A673 (cell line): ENCODE measurements at regions not wholly inside any gene's neighbourhood (a gene's known extent, or its start where the extent isn't known, plus 50 kb on each side); places are given as distances from the start of the nearest gene placed in this dataset.

Experiments used
- BruUV-seq: library from RNA; stranded (reverse); fragments of 400-500 nt; replicated peaks from 2 replicates; lab custom pipeline; 2021; lab: Mats Ljungman, UMichigan
- CTCF ChIA-PET: fragments of 300-600 bp; sonication (Branson Sonifier 250); formaldehyde crosslinking; loops from one replicate; lab custom pipeline; 2022; ENCODE audit warnings: antibody characterized with exemption; lab: Charles Lee
- POLR2A ChIA-PET: fragments of 300-600 bp; sonication (Branson Sonifier 250); formaldehyde crosslinking; loops from one replicate; lab custom pipeline; 2022; ENCODE audit warnings: antibody characterized with exemption; ENCODE audit not compliant: low non-redundant PET; lab: Charles Lee
- DNase-seq: peaks from one replicate; pipeline ENCODE4 v3.0.0-alpha.2; 2015; ENCODE audit warnings: low spot score
- H3K27ac ChIP-seq: fragments of 200-600 bp; sonication (generic); 2 replicates; pipeline ENCODE4 v1.5.1; 2016; ENCODE audit warnings: mixed run types, low read depth, mild to moderate bottlenecking, mixed read lengths, antibody characterized with exemption, low read length; ENCODE audit not compliant: poor library complexity, severe bottlenecking
- H3K27me3 ChIP-seq: fragments of 200-600 bp; sonication (generic); replicated peaks from 2 replicates; pipeline ENCODE4 v1.6.1; 2017; ENCODE audit warnings: mixed run types, low read depth, mild to moderate bottlenecking, mixed read lengths, antibody characterized with exemption, low read length; ENCODE audit not compliant: insufficient read depth, poor library complexity
- H3K36me3 ChIP-seq: fragments of 200-600 bp; sonication (generic); 2 replicates; pipeline ENCODE4 v1.6.1; 2016; ENCODE audit warnings: mixed run types, mild to moderate bottlenecking, mixed read lengths, antibody characterized with exemption, low read length; ENCODE audit not compliant: insufficient read depth, poor library complexity, severe bottlenecking
- H3K4me1 ChIP-seq: fragments of 200-600 bp; sonication (generic); 2 replicates; pipeline ENCODE4 v1.6.1; 2017; ENCODE audit warnings: mixed run types, mild to moderate bottlenecking, mixed read lengths, antibody characterized with exemption, low read length; ENCODE audit not compliant: insufficient read depth, poor library complexity, severe bottlenecking
- H3K4me3 ChIP-seq: fragments of 200-600 bp; sonication (generic); 2 replicates; pipeline ENCODE4 v1.5.1; 2016; ENCODE audit warnings: low read depth, mixed run types, mild to moderate bottlenecking, mixed read lengths, low read length; ENCODE audit not compliant: poor library complexity, severe bottlenecking
- H3K9me3 ChIP-seq: fragments of 200-600 bp; sonication (generic); 2 replicates; pipeline ENCODE4 v1.6.1; 2016; ENCODE audit warnings: mixed run types, low read depth, mild to moderate bottlenecking, mixed read lengths, antibody characterized with exemption, low read length; ENCODE audit not compliant: poor library complexity, severe bottlenecking
- CTCF ChIP-seq: fragments of 300-800, 200-600 bp; sonication (generic); conservative IDR thresholded peaks from 2 replicates; pipeline ENCODE4 v1.5.1; 2017; ENCODE audit warnings: low read depth, mild to moderate bottlenecking, antibody characterized with exemption, low read length, moderate library complexity, mixed read lengths
- EZH2 ChIP-seq: fragments of 200-600 bp; sonication (generic); IDR thresholded peaks from 2 replicates; pipeline ENCODE4 v1.6.1; 2017; ENCODE audit warnings: borderline replicate concordance, low read depth, mild to moderate bottlenecking, mixed read lengths, antibody characterized with exemption, low read length; ENCODE audit not compliant: poor library complexity, severe bottlenecking
- intact Hi-C: fragments of 100-400 bp; cut with micrococcal nuclease; formaldehyde crosslinking; loops from one replicate; pipeline ENCODE4 v1.10.0; 2022; ENCODE audit not compliant: unreplicated experiment

GRCh38 chr15:25090073-25090733 is 135.4 kb downstream of the SNRPN start:
- ChIA-PET CTCF (no interaction called here), POLR2A (no interaction called here)
- no peak overlapping the region for H3K4me3 ChIP-seq
- TF ChIP-seq CTCF (no peak), EZH2 (no peak)
- intact Hi-C loops, result no loop called here
- H3K27me3 ChIP-seq, result no peaks in the 10 kb centered on the region
- no peaks in the 10 kb centered on the region for H3K4me1 ChIP-seq
- H3K9me3 ChIP-seq, result peaks cover 21% of the 10 kb centered on the region
- BruUV-seq, result no TSS peak
- no peak for DNase-seq
- no peak overlapping the region for H3K27ac ChIP-seq
- peaks cover 32% of the 10 kb centered on the region for H3K36me3 ChIP-seq

DNA sequence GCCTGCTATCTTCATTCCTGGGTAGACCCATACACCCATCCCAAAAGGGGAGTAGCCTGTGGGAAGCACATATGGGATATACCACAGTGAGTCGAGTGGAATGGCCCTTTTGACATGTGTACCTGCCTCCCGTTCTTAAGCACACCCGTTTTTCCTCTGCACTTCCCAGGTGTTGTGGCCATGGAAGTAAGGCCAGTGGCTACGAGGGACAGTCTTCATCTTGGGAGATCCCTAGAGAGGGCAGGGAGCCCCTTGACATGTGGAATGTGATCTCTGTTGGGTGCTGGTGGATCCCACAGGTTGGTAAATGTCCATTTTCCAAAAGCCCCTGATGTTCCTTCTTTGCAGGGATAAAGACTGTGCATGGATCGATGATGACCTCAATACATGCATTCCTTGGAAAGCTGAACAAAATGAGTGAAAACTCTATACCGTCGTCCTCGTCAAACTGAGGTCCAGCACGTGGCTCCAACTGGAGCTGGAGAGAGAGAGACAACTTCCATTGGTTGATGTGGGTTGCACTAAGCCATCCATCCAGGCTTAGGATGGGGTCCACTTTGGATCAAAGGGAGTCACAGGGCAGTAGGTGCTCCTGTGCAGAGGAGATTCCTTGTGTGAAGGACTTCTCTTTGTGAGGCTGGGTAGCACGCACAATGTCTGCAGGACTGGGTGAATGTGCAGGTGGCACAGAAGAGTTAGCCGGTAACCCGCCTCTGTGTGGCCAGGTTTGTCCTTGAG is 136.8 kb downstream of the SNRPN start:
- no peak for TF ChIP-seq CTCF
- no peak for TF ChIP-seq EZH2
- ChIA-PET CTCF (no interaction called here), POLR2A (no interaction called here)
- peaks cover 30% of the 10 kb centered on the region for H3K36me3 ChIP-seq
- H3K27ac ChIP-seq, result no peak overlapping the region
- H3K27me3 ChIP-seq, result no peaks in the 10 kb centered on the region
- no TSS peak for BruUV-seq
- intact Hi-C loops, result no loop called here
- DNase-seq, result no peak
- H3K4me1 ChIP-seq, result no peaks in the 10 kb centered on the region
- H3K4me3 ChIP-seq, result no peak overlapping the region
- H3K9me3 ChIP-seq, result peaks cover 23% of the 10 kb centered on the region

DNA sequence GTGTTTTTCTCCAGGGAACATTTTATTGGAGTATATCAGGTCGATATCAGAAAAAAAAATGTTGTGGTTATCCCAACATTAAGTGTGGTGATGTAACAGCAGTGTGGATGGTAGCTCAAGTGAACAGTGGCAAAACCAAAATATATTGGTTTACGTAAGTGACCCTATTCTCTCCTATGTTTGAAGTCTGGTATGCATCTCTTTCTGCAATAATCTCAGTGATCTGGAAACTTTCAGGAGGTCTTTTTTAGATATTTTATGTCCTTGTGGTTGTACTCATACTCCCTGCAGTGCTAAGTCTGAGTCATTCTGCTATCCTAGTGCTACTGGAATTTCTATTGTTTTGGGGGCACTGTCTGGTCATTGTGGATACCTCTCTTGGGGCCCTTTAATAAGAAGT is 137.9 kb downstream of the SNRPN start:
- Histone ChIP-seq H3K27ac (no peak overlapping the region), H3K36me3 (peaks cover 22% of the 10 kb centered on the region), H3K4me1 (no peaks in the 10 kb centered on the region), H3K9me3 (peaks cover 18% of the 10 kb centered on the region), H3K4me3 (no peak overlapping the region), H3K27me3 (no peaks in the 10 kb centered on the region)
- DNase-seq, result no peak
- BruUV-seq, result no TSS peak
- intact Hi-C loops, result no loop called here
- ChIA-PET CTCF (no interaction called here), POLR2A (no interaction called here)
- no peak for TF ChIP-seq EZH2
- no peak for TF ChIP-seq CTCF
